Heart left ventricle (tissue), 13 donors: ENCODE measurements at regions not wholly inside any gene's neighbourhood (a gene's known extent, or its start where the extent isn't known, plus 50 kb on each side); places are given as distances from the start of the nearest gene placed in this dataset.

Source experiments
- POLR2A ChIP-seq, 2 donors: fragments of 450-650 bp; IDR thresholded peaks; one replicate each; pipeline ENCODE4 v1.6.1; 2017; ENCODE audit warnings: antibody characterized with exemption in 2 of 2, mild to moderate bottlenecking in 2 of 2, moderate library complexity in 2 of 2
- TF ChIP-seq, protein P1 (sequence below), 12 donors: fragments of 200-600 bp; sonication (generic) in 4 of 12; IDR thresholded peaks; one replicate each; pipeline versions ENCODE4 v1.5.0 to v1.8.0; 2018 to 2022; ENCODE audit warnings: antibody characterized with exemption in 12 of 12, mild to moderate bottlenecking in 5 of 12
- donor health status: ischemic (EF 13 %, LVEDD 7.1; RV severe dilation, severe dysfunction).
- donor health status: DM: no; HTN: yes; CAD: no.
- donor health status: DM: no; HTN: no; CAD: no.
- donor health status: ischemic (EF 25% LVEDD 6.9; RV normal size, moderate dysfunction).
- donor health status: ischemic (EF 25% LVEDD 5.7; RV mildly dilated, moderate dysfunction).
- donor health status: ischemic (EF 35%, LVEDD 5.7; RV mildly dilated, moderate dysfunction).
- donor health status: nonischemic (EF 11% LVEDD 7.7; RV severe dilation, severe dysfunction).
- donor health status: DM: yes; HTN: yes; CAD: no.
- donor health status: PGD.
- donor health status: ischemic (EF 29% LVEDD 5.4; RV normal size, mild dysfunction).
- donor health status: nonischemic (EF 23%, LVEDD 6.1; RV moderate dilation, normal function).

DNA sequence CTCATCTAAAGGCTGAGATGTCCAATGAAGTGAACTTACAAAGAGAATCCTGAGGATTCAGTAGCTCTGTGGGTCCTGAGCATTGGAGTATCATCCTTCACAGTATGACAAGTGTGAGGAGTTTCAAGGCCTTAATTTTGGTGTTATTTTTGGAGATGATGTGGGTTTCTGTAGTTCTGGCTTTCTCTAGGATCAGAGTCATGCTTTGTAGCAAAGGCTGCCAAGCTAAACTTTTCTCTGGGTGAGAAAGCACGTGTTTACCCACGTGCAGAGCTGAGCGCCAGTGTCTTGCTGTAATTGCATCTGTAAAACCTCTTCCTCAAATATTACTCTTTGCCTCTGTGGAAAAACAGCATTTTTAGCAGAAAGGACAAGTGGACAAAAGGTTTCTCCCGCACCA lies 387.8 kb upstream of the LYPLAL1 start:
- TF ChIP-seq, protein P1, sequence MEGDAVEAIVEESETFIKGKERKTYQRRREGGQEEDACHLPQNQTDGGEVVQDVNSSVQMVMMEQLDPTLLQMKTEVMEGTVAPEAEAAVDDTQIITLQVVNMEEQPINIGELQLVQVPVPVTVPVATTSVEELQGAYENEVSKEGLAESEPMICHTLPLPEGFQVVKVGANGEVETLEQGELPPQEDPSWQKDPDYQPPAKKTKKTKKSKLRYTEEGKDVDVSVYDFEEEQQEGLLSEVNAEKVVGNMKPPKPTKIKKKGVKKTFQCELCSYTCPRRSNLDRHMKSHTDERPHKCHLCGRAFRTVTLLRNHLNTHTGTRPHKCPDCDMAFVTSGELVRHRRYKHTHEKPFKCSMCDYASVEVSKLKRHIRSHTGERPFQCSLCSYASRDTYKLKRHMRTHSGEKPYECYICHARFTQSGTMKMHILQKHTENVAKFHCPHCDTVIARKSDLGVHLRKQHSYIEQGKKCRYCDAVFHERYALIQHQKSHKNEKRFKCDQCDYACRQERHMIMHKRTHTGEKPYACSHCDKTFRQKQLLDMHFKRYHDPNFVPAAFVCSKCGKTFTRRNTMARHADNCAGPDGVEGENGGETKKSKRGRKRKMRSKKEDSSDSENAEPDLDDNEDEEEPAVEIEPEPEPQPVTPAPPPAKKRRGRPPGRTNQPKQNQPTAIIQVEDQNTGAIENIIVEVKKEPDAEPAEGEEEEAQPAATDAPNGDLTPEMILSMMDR (IDR thresholded peaks at IDR 0.05) = no peak
- no peak for TF ChIP-seq POLR2A (IDR thresholded peaks at IDR 0.05)
